SK-N-SH treated with all-trans-retinoic acid at 6 μM for 48 hours (cell line): ENCODE measurements at regions not wholly inside any gene's neighbourhood (a gene's known extent, or its start where the extent isn't known, plus 50 kb on each side); places are given as distances from the start of the nearest gene placed in this dataset.

ENCODE experiments used
- ATAC-seq: fragments of 200-7000 bp; cut with Tn5 transposase; 3 replicates; pipeline ENCODE4 v1.9.1; 2020; ENCODE audit warnings: mild to moderate bottlenecking, moderate library complexity
- ARNTL ChIP-seq: fragments of 450-650 bp; formaldehyde crosslinking; IDR thresholded peaks from 2 replicates; pipeline ENCODE4 v1.5.0; 2020; ENCODE audit warnings: low read depth, mild to moderate bottlenecking, moderate library complexity, borderline replicate concordance
- BACH2 ChIP-seq: fragments of 250-450 bp; sonication (Bioruptor Pico); IDR thresholded peaks from 2 replicates; pipeline ENCODE4 v1.9.0; 2021; ENCODE audit warnings: mild to moderate bottlenecking, borderline replicate concordance
- CREB5 ChIP-seq: fragments of 250-450 bp; sonication (Bioruptor Pico); IDR thresholded peaks from 2 replicates; pipeline ENCODE4 v1.5.1; 2020; ENCODE audit warnings: low read depth, mild to moderate bottlenecking, moderate library complexity
- CSDC2 ChIP-seq: fragments of 250-450 bp; sonication (Bioruptor Pico); IDR thresholded peaks from 2 replicates; pipeline ENCODE4 v1.5.0; 2020; ENCODE audit warnings: mild to moderate bottlenecking, moderate library complexity
- CSRNP3 ChIP-seq: fragments of 250-450 bp; sonication (Bioruptor Pico); IDR thresholded peaks from 2 replicates; pipeline ENCODE4 v1.5.1; 2021; ENCODE audit warnings: mild to moderate bottlenecking, moderate library complexity
- ESRRG ChIP-seq: fragments of 250-450 bp; sonication (Bioruptor Pico); IDR thresholded peaks from 2 replicates; pipeline ENCODE4 v1.6.1; 2021; ENCODE audit warnings: mild to moderate bottlenecking
- GLIS3 ChIP-seq: fragments of 250-450 bp; sonication (Bioruptor Pico); IDR thresholded peaks from 2 replicates; pipeline ENCODE4 v1.5.0; 2020; ENCODE audit warnings: mild to moderate bottlenecking, moderate library complexity
- ISL1 ChIP-seq: fragments of 250-450 bp; sonication (Bioruptor Pico); IDR thresholded peaks from 2 replicates; pipeline ENCODE4 v2.1.2; 2022; ENCODE audit warnings: mild to moderate bottlenecking, moderate library complexity
- OSR1 ChIP-seq: fragments of 250-450 bp; sonication (Bioruptor Pico); IDR thresholded peaks from 2 replicates; pipeline ENCODE4 v1.8.0; 2022; ENCODE audit warnings: moderate library complexity, mild to moderate bottlenecking, inconsistent platforms
- PATZ1 ChIP-seq: fragments of 250-450 bp; sonication (Bioruptor Pico); IDR thresholded peaks from 2 replicates; pipeline ENCODE4 v1.8.0; 2020; ENCODE audit warnings: mild to moderate bottlenecking, moderate library complexity, borderline replicate concordance
- POU6F1 ChIP-seq: fragments of 250-450 bp; sonication (Bioruptor Pico); IDR thresholded peaks from 2 replicates; pipeline ENCODE4 v1.8.0; 2021; ENCODE audit warnings: low read depth, mild to moderate bottlenecking, moderate library complexity, borderline replicate concordance
- PPARA ChIP-seq: fragments of 250-450 bp; sonication (Bioruptor Pico); IDR thresholded peaks from 2 replicates; pipeline ENCODE4 v1.5.0; 2020; ENCODE audit warnings: mild to moderate bottlenecking, borderline replicate concordance
- RARB ChIP-seq: fragments of 250-450 bp; sonication (Bioruptor Pico); IDR thresholded peaks from 2 replicates; pipeline ENCODE4 v1.8.0; 2021; ENCODE audit warnings: mild to moderate bottlenecking, moderate library complexity
- SNAI2 ChIP-seq: fragments of 250-450 bp; sonication (Bioruptor Pico); IDR thresholded peaks from 2 replicates; pipeline ENCODE4 v1.5.0; 2020; ENCODE audit warnings: mild to moderate bottlenecking, moderate library complexity
- TCF4 ChIP-seq: fragments of 250-450 bp; sonication (Bioruptor Pico); IDR thresholded peaks from 2 replicates; pipeline ENCODE4 v1.8.0; 2021; ENCODE audit warnings: mild to moderate bottlenecking, moderate library complexity, borderline replicate concordance
- TOX ChIP-seq: fragments of 250-450 bp; sonication (Bioruptor Pico); IDR thresholded peaks from 2 replicates; pipeline ENCODE4 v1.8.0; 2021; ENCODE audit warnings: mild to moderate bottlenecking, moderate library complexity, borderline replicate concordance
- TSHZ2 ChIP-seq: fragments of 250-450 bp; sonication (Bioruptor Pico); IDR thresholded peaks from 2 replicates; pipeline ENCODE4 v1.5.0; 2020; ENCODE audit warnings: mild to moderate bottlenecking, moderate library complexity
- ZC3H10 ChIP-seq: fragments of 250-450 bp; sonication (Bioruptor Pico); IDR thresholded peaks from 2 replicates; pipeline ENCODE4 v1.5.1; 2021; ENCODE audit warnings: mild to moderate bottlenecking, moderate library complexity
- ZFP3 ChIP-seq: fragments of 250-450 bp; sonication (Bioruptor Pico); IDR thresholded peaks from 2 replicates; pipeline ENCODE4 v1.5.0; 2020; ENCODE audit warnings: mild to moderate bottlenecking, moderate library complexity
- ZFP30 ChIP-seq: fragments of 450-650 bp; formaldehyde crosslinking; IDR thresholded peaks from 2 replicates; pipeline ENCODE4 v1.5.0; 2022; ENCODE audit warnings: mild to moderate bottlenecking, moderate library complexity
- ZNF565 ChIP-seq: fragments of 450-650 bp; formaldehyde crosslinking; conservative IDR thresholded peaks from 2 replicates; pipeline ENCODE4 v1.5.0; 2020; ENCODE audit warnings: low read depth, mild to moderate bottlenecking, moderate library complexity
- ZNF70 ChIP-seq: fragments of 450-650 bp; formaldehyde crosslinking; IDR thresholded peaks from 2 replicates; pipeline ENCODE4 v1.5.0; 2020; ENCODE audit warnings: mild to moderate bottlenecking, moderate library complexity
- ZNF8 ChIP-seq: fragments of 450-650 bp; formaldehyde crosslinking; IDR thresholded peaks from 2 replicates; pipeline ENCODE4 v1.5.0; 2020; ENCODE audit warnings: mild to moderate bottlenecking, moderate library complexity

- no peak for ATAC-seq
- TF ChIP-seq ESRRG (CRISPR knock-in tag) (no peak), TCF4 (CRISPR knock-in tag) (no peak), ZNF70 (CRISPR knock-in tag) (no peak), SNAI2 (CRISPR knock-in tag) (no peak), TOX (no peak), PPARA (CRISPR knock-in tag) (no peak), RARB (CRISPR knock-in tag) (no peak), ZFP30 (CRISPR knock-in tag) (no peak), BACH2 (CRISPR knock-in tag) (no peak), CREB5 (CRISPR knock-in tag) (no peak), CSDC2 (no peak), ARNTL (CRISPR knock-in tag) (no peak), ZC3H10 (CRISPR knock-in tag) (no peak), ISL1 (CRISPR knock-in tag) (no peak), PATZ1 (CRISPR knock-in tag) (no peak)
Observed at GRCh38 chr16:13779676-13780075, 140.3 kb upstream of the ERCC4 start.

- no peak for TF ChIP-seq OSR1 (CRISPR knock-in tag)
- no peak for ATAC-seq
Observed at GRCh38 chr16:13780406-13781168, 139.4 kb upstream of the ERCC4 start.

GRCh38 chr16:13781169-13781564 is 138.8 kb upstream of the ERCC4 start:
- TF ChIP-seq GLIS3 (CRISPR knock-in tag) (no peak), RARB (CRISPR knock-in tag) (no peak), ZNF565 (no peak)
- TF ChIP-seq, all 23 proteins: peak for 0
- no peak for ATAC-seq

GRCh38 chr16:13781575-13782338 is 138.2 kb upstream of the ERCC4 start:
- TF ChIP-seq POU6F1 (CRISPR knock-in tag) (no peak), BACH2 (CRISPR knock-in tag) (no peak), PATZ1 (CRISPR knock-in tag) (no peak), TCF4 (CRISPR knock-in tag) (no peak), TOX (no peak), ZNF8 (CRISPR knock-in tag) (no peak), TSHZ2 (no peak), ZC3H10 (CRISPR knock-in tag) (no peak), CSDC2 (no peak), ZFP30 (CRISPR knock-in tag) (no peak), CSRNP3 (CRISPR knock-in tag) (no peak), OSR1 (CRISPR knock-in tag) (no peak), ZNF70 (CRISPR knock-in tag) (no peak), RARB (CRISPR knock-in tag) (no peak), ZNF565 (no peak), GLIS3 (CRISPR knock-in tag) (no peak), ZFP3 (CRISPR knock-in tag) (no peak), SNAI2 (CRISPR knock-in tag) (no peak)
- no peak for ATAC-seq
